ENCODE measurements at regions not wholly inside any gene's neighbourhood (a gene's known extent, or its start where the extent isn't known, plus 50 kb on each side); places are given as distances from the start of the nearest gene placed in this dataset.

DNA sequence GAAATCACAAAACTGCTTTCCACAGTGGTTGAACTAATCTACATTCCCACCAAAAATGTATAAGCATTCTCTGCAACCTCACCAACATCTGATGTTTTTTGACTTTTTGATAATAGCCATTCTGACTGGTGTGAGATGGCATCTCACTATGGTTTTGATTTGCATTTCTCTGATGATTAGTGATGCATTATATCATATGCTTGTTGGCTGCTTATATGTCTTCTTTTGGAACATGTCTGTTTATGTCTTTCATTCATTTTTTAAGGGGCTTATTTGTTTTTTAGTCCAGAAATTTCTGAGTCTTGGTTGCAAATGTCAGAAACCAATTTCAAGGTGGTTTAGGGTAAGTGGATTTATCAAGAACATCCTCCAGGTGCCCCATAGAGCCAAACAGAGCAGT, 484.8 kb upstream of the TSHZ3 start:
- H3K79me2 ChIP-seq (ENCODE audit: low read length) = no peaks in the 10 kb centered on the region
- H4K20me1 ChIP-seq (ENCODE audit: insufficient read depth, low read length) = no peaks in the 10 kb centered on the region
- no peak for DNase-seq
- H3K4me1 ChIP-seq (ENCODE audit: low read length) = no peaks in the 10 kb centered on the region
- TF ChIP-seq EZH2 (optimal IDR thresholded peaks at IDR 0.05; ENCODE audit: low read depth, low read length) = no peak
- no peak for TF ChIP-seq CTCF (IDR thresholded peaks at IDR 0.05; ENCODE audit: low read length)
- TF ChIP-seq EZH2phosphoT487 (IDR thresholded peaks at IDR 0.05; ENCODE audit: low read length) = no peak
- H3K27me3 ChIP-seq (replicated peaks; ENCODE audit: insufficient read depth, low read length) = peaks cover 29% of the 10 kb centered on the region; the same call in 1 of the 2 replicates
- no peak overlapping the region for H3K9ac ChIP-seq (ENCODE audit: low read length)
- H3K9me2 ChIP-seq (replicated peaks; ENCODE audit: insufficient read depth, low read length) = no peaks in the 10 kb centered on the region
- H3K27ac ChIP-seq (ENCODE audit: low read length) = no peak overlapping the region
- H3K4me2 ChIP-seq (ENCODE audit: low read depth, low read length) = no peak overlapping the region
- no peaks in the 10 kb centered on the region for H3K36me3 ChIP-seq (replicated peaks; ENCODE audit: insufficient read depth, low read length)
- no peak overlapping the region for H2AFZ ChIP-seq (ENCODE audit: low read length)
- no peak overlapping the region for H3K4me3 ChIP-seq (ENCODE audit: low read length)
- H3K9me3 ChIP-seq (replicated peaks; ENCODE audit: insufficient read depth, low read length) = no peaks in the 10 kb centered on the region
- H3F3A ChIP-seq (ENCODE audit: insufficient read depth, low read length) = no peaks in the 10 kb centered on the region

DNA sequence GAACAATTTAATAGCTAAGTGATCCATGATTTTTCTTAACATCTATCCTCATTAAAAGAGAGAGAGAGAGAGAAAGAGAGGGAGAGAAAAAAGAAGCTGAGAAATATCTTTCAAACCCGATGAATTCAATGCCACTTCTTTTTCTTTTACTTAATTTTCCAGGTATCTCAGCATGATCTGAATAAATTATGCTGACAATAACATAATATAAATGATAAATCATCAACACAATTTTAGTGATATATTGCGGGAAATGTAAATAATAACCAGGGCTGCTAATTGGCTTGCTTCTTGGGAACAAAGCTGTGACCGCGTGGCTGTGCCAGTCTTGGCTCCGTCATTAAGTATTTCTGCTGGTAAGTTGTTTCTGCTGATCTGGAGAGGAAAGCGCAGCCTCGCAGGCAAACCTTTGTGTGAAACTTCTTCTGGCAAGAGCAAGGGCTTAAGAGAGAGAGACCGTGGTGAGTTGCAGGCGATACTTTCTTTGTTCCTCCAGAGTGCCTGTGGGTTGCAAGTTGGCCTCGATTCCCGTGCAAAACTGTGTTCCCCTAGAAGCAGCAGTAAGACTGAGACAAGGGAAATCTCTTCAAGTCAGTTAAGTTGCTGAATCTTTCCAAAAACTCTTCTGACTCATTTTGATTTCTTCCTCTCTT, 489.1 kb upstream of the TSHZ3 start:
- no peaks in the 10 kb centered on the region for H3F3A ChIP-seq (ENCODE audit: insufficient read depth, low read length)
- no peak overlapping the region for H3K4me3 ChIP-seq (ENCODE audit: low read length)
- TF ChIP-seq CTCF (IDR thresholded peaks at IDR 0.05; ENCODE audit: low read length) (no peak), EZH2 (optimal IDR thresholded peaks at IDR 0.05; ENCODE audit: low read depth, low read length) (no peak), EZH2phosphoT487 (IDR thresholded peaks at IDR 0.05; ENCODE audit: low read length) (no peak)
- no peak overlapping the region for H3K4me2 ChIP-seq (ENCODE audit: low read depth, low read length)
- DNase-seq = no peak
- H3K4me1 ChIP-seq (ENCODE audit: low read length) = no peaks in the 10 kb centered on the region
- peaks cover 36% of the 10 kb centered on the region; the same call in 1 of the 2 replicates for H3K27me3 ChIP-seq (replicated peaks; ENCODE audit: insufficient read depth, low read length)
- no peaks in the 10 kb centered on the region for H3K36me3 ChIP-seq (replicated peaks; ENCODE audit: insufficient read depth, low read length)
- no peaks in the 10 kb centered on the region for H3K79me2 ChIP-seq (ENCODE audit: low read length)
- H2AFZ ChIP-seq (ENCODE audit: low read length) = no peak overlapping the region
- H3K9ac ChIP-seq (ENCODE audit: low read length) = no peak overlapping the region
- no peaks in the 10 kb centered on the region for H3K9me2 ChIP-seq (replicated peaks; ENCODE audit: insufficient read depth, low read length)
- no peaks in the 10 kb centered on the region for H4K20me1 ChIP-seq (ENCODE audit: insufficient read depth, low read length)
- H3K9me3 ChIP-seq (replicated peaks; ENCODE audit: insufficient read depth, low read length) = no peaks in the 10 kb centered on the region
- no peak overlapping the region for H3K27ac ChIP-seq (ENCODE audit: low read length)

GRCh38 chr19:31840371-31840770, 491.1 kb upstream of the TSHZ3 start:
- H2AFZ ChIP-seq (ENCODE audit: low read length) = no peak overlapping the region
- no peaks in the 10 kb centered on the region for H3F3A ChIP-seq (ENCODE audit: insufficient read depth, low read length)
- H3K79me2 ChIP-seq (ENCODE audit: low read length) = no peaks in the 10 kb centered on the region
- H4K20me1 ChIP-seq (ENCODE audit: insufficient read depth, low read length) = no peaks in the 10 kb centered on the region
- no peaks in the 10 kb centered on the region for H3K4me1 ChIP-seq (ENCODE audit: low read length)
- H3K27me3 ChIP-seq (replicated peaks; ENCODE audit: insufficient read depth, low read length) = peaks cover 31% of the 10 kb centered on the region; the same call in 1 of the 2 replicates
- H3K9me2 ChIP-seq (replicated peaks; ENCODE audit: insufficient read depth, low read length) = no peaks in the 10 kb centered on the region
- H3K36me3 ChIP-seq (replicated peaks; ENCODE audit: insufficient read depth, low read length) = no peaks in the 10 kb centered on the region
- H3K9me3 ChIP-seq (replicated peaks; ENCODE audit: insufficient read depth, low read length) = no peaks in the 10 kb centered on the region
- no peak overlapping the region for H3K4me2 ChIP-seq (ENCODE audit: low read depth, low read length)
- no peak for DNase-seq
- H3K9ac ChIP-seq (ENCODE audit: low read length) = no peak overlapping the region
- no peak overlapping the region for H3K4me3 ChIP-seq (ENCODE audit: low read length)
- H3K27ac ChIP-seq (ENCODE audit: low read length) = no peak overlapping the region
- TF ChIP-seq EZH2 (optimal IDR thresholded peaks at IDR 0.05; ENCODE audit: low read depth, low read length) (no peak), CTCF (IDR thresholded peaks at IDR 0.05; ENCODE audit: low read length) (no peak), EZH2phosphoT487 (IDR thresholded peaks at IDR 0.05; ENCODE audit: low read length) (no peak)

Data from MM.1S (cell line).